H9 (cell line): ENCODE measurements at regions not wholly inside any gene's neighbourhood (a gene's known extent, or its start where the extent isn't known, plus 50 kb on each side); places are given as distances from the start of the nearest gene placed in this dataset.

Experiments used
- DNase-seq: peaks from one replicate; pipeline ENCODE4 v3.0.0-alpha.2; 2017
- H2AFZ ChIP-seq: one replicate; pipeline ENCODE4 v1.6.1; 2013; ENCODE audit warnings: mild to moderate bottlenecking, low read length, control low read depth, moderate library complexity
- H2AK5ac ChIP-seq: 2 replicates; pipeline ENCODE4 v1.6.1; 2013; ENCODE audit warnings: low read length, control low read depth, mixed read lengths; ENCODE audit not compliant: insufficient read length
- H2BK120ac ChIP-seq: one replicate; pipeline ENCODE4 v1.6.1; 2013; ENCODE audit warnings: low read depth, mild to moderate bottlenecking, low read length, control low read depth, inconsistent platforms; ENCODE audit not compliant: poor library complexity, severe bottlenecking
- H2BK12ac ChIP-seq: 2 replicates; pipeline ENCODE4 v1.6.1; 2013; ENCODE audit warnings: low read length, control low read depth, mixed read lengths, low read depth; ENCODE audit not compliant: insufficient read length
- H2BK15ac ChIP-seq: 2 replicates; pipeline ENCODE4 v1.6.1; 2013; ENCODE audit warnings: low read depth, low read length, control low read depth
- H2BK20ac ChIP-seq: one replicate; pipeline ENCODE4 v1.6.1; 2013; ENCODE audit warnings: low read depth, mild to moderate bottlenecking, low read length, control low read depth, inconsistent platforms; ENCODE audit not compliant: poor library complexity, severe bottlenecking
- H2BK5ac ChIP-seq: 2 replicates; pipeline ENCODE4 v1.6.1; 2013; ENCODE audit warnings: low read length, control low read depth, mixed read lengths; ENCODE audit not compliant: insufficient read length
- H3K14ac ChIP-seq: 2 replicates; pipeline ENCODE4 v1.6.1; 2013; ENCODE audit warnings: low read length, control low read depth; ENCODE audit not compliant: insufficient read depth
- H3K18ac ChIP-seq: 2 replicates; pipeline ENCODE4 v1.6.1; 2013; ENCODE audit warnings: low read depth, mild to moderate bottlenecking, mixed read lengths, low read length, control low read depth; ENCODE audit not compliant: insufficient read length
- H3K23ac ChIP-seq: 2 replicates; pipeline ENCODE4 v1.6.1; 2013; ENCODE audit warnings: low read length, control low read depth, mixed read lengths, low read depth; ENCODE audit not compliant: insufficient read length
- H3K23me2 ChIP-seq: 2 replicates; pipeline ENCODE4 v1.6.1; 2013; ENCODE audit warnings: low read depth, mild to moderate bottlenecking, mixed read lengths, low read length, control low read depth; ENCODE audit not compliant: insufficient read length, poor library complexity, severe bottlenecking
- H3K27ac ChIP-seq: 2 replicates; pipeline ENCODE4 v1.5.1; 2013; ENCODE audit warnings: low read length, control low read depth, mixed read lengths, low read depth; ENCODE audit not compliant: insufficient read length
- H3K27me3 ChIP-seq: 2 replicates; pipeline ENCODE4 v1.6.1; 2013; ENCODE audit warnings: low read length, control low read depth, inconsistent platforms; ENCODE audit not compliant: insufficient read depth
- H3K4ac ChIP-seq: 2 replicates; pipeline ENCODE4 v1.6.1; 2013; ENCODE audit warnings: low read depth, mild to moderate bottlenecking, control low read depth, inconsistent platforms, low read length, moderate library complexity
- H3K4me1 ChIP-seq: 2 replicates; pipeline ENCODE4 v1.6.1; 2013; ENCODE audit warnings: low read length, control low read depth, inconsistent platforms; ENCODE audit not compliant: insufficient read depth
- H3K4me2 ChIP-seq: 2 replicates; pipeline ENCODE4 v1.6.1; 2013; ENCODE audit warnings: low read length, control low read depth, mixed read lengths; ENCODE audit not compliant: insufficient read length, insufficient read depth
- H3K56ac ChIP-seq: 2 replicates; pipeline ENCODE4 v1.6.1; 2013; ENCODE audit warnings: low read depth, mild to moderate bottlenecking, mixed read lengths, low read length, control low read depth; ENCODE audit not compliant: insufficient read length
- H3K79me1 ChIP-seq: 2 replicates; pipeline ENCODE4 v1.6.1; 2013; ENCODE audit warnings: low read depth, mild to moderate bottlenecking, moderate library complexity, low read length, control low read depth, inconsistent platforms; ENCODE audit not compliant: insufficient read depth, poor library complexity, severe bottlenecking
- H3K79me2 ChIP-seq: 2 replicates; pipeline ENCODE4 v1.6.1; 2013; ENCODE audit warnings: low read length, control low read depth, inconsistent platforms; ENCODE audit not compliant: insufficient read depth
- H3K9ac ChIP-seq: 2 replicates; pipeline ENCODE4 v1.6.1; 2013; ENCODE audit warnings: low read length, control low read depth, mixed read lengths; ENCODE audit not compliant: insufficient read length; ENCODE audit errors: extremely low read depth
- H3K9me3 ChIP-seq: one replicate; pipeline ENCODE4 v1.6.1; 2013; ENCODE audit warnings: low read depth, low read length, inconsistent platforms; ENCODE audit not compliant: control insufficient read depth
- H3T11ph ChIP-seq: one replicate; pipeline ENCODE4 v1.6.1; 2013; ENCODE audit warnings: mild to moderate bottlenecking, low read length, control low read depth, inconsistent platforms
- H4K20me1 ChIP-seq: one replicate; pipeline ENCODE4 v1.6.1; 2013; ENCODE audit not compliant: control insufficient read depth, insufficient read length, insufficient read depth
- H4K5ac ChIP-seq: 2 replicates; pipeline ENCODE4 v1.6.1; 2013; ENCODE audit warnings: low read depth, mild to moderate bottlenecking, mixed read lengths, low read length, control low read depth; ENCODE audit not compliant: insufficient read length
- H4K8ac ChIP-seq: replicated peaks from 2 replicates; pipeline ENCODE4 v1.6.1; 2013; ENCODE audit warnings: low read length, control low read depth, mixed read lengths, low read depth; ENCODE audit not compliant: insufficient read length
- H4K91ac ChIP-seq: 2 replicates; pipeline ENCODE4 v1.6.1; 2013; ENCODE audit warnings: low read depth, mild to moderate bottlenecking, moderate library complexity, mixed read lengths, low read length, control low read depth; ENCODE audit not compliant: insufficient read length
- H3K27ac Mint-ChIP-seq, 3 experiments: 2 replicates in 2 of 3; 3 replicates in 1 of 3; pipeline ENCODE4 v1.8.0; 2020 to 2021; ENCODE audit warnings: mixed read lengths in 3 of 3, mild to moderate bottlenecking in 1 of 3, moderate library complexity in 1 of 3
- H3K27me3 Mint-ChIP-seq: 2 replicates; pipeline ENCODE4 v1.8.0; 2021; ENCODE audit warnings: low read depth, mild to moderate bottlenecking, moderate library complexity, mixed read lengths
- H3K36me3 Mint-ChIP-seq, 3 experiments: 2 replicates in 2 of 3; 3 replicates in 1 of 3; pipeline ENCODE4 v1.8.0; 2020 to 2021; ENCODE audit warnings: low read depth in 3 of 3, mixed read lengths in 3 of 3; ENCODE audit not compliant: insufficient read depth in 1 of 3
- H3K4me1 Mint-ChIP-seq, 2 experiments: 2 replicates each; pipeline ENCODE4 v1.8.0; 2020; ENCODE audit warnings: mixed read lengths in 2 of 2
- H3K4me3 Mint-ChIP-seq, 2 experiments: 2 replicates in 1 of 2; 3 replicates in 1 of 2; pipeline ENCODE4 v1.8.0; 2020 to 2021; ENCODE audit warnings: mild to moderate bottlenecking in 2 of 2, mixed read lengths in 2 of 2, moderate library complexity in 1 of 2
- H3K9me3 Mint-ChIP-seq, 2 experiments: 2 replicates in 1 of 2; 3 replicates in 1 of 2; pipeline ENCODE4 v1.8.0; 2020; ENCODE audit warnings: mild to moderate bottlenecking in 2 of 2, mixed read lengths in 2 of 2, moderate library complexity in 1 of 2
- WGBS: extraction: QIAGEN DNeasy Blood & Tissue Kit; methylation state at CpG from one replicate; pipeline ENCODE4 v1.1.7; 2013; ENCODE audit warnings: missing lambda C conversion rate, low lambda C conversion rate, mixed read lengths; ENCODE audit not compliant: insufficient read length; ENCODE audit errors: extremely low coverage; 5-methylcytosine and 5-hydroxymethylcytosine counted together
- TF ChIP-seq, protein P1 (sequence below): fragments of 200-600 bp; sonication (generic); conservative IDR thresholded peaks from 3 replicates; pipeline ENCODE4 v1.8.0; 2021; ENCODE audit warnings: antibody characterized with exemption, mild to moderate bottlenecking

DNA sequence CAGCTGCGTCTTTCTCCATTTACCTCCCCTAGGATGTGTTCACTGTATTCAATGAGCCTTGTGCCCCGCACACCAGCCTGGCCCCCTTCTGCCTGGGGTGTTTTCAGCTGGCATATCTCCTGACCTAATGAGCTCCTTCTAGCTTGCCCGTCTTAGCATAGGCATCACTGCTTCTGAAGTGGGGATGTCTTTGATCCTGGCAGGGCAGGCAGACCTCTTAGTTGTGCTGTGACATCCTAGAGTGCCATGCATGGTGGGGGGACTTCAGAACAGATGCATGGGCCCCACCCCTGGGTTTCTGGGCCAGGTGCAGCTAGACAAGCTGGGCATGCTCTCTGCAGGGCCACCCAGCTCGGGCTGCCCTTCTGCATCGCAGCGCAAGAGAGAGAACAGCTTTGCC is 172.7 kb downstream of the GADD45G start:
- H3K4me2 ChIP-seq: no peak overlapping the region
- no peaks in the 10 kb centered on the region for H3K4me1 ChIP-seq
- H3K56ac ChIP-seq: no peak overlapping the region
- no peak overlapping the region for H4K5ac ChIP-seq
- no peaks in the 10 kb centered on the region for H3K9me3 ChIP-seq
- no peaks in the 10 kb centered on the region for H4K20me1 ChIP-seq
- no peak overlapping the region for H4K8ac ChIP-seq
- H3K9ac ChIP-seq: no peak overlapping the region
- no peak overlapping the region for H2AK5ac ChIP-seq
- H2BK5ac ChIP-seq: no peak overlapping the region
- H3T11ph ChIP-seq: no peak overlapping the region
- Mint-ChIP-seq H3K27me3 (peaks cover 11% of the 10 kb centered on the region), H3K4me1 (peaks cover 0 to 11% of the 10 kb centered on the region in 2 experiments; a peak in 1 of 4 replicates), H3K27ac (no peak overlapping the region), H3K36me3 (no peaks in the 10 kb centered on the region), H3K4me3 (no peak overlapping the region), H3K9me3 (no peaks in the 10 kb centered on the region)
- H3K18ac ChIP-seq: no peak overlapping the region
- no peak overlapping the region for H2BK20ac ChIP-seq
- H3K14ac ChIP-seq: no peak overlapping the region
- no peak for DNase-seq
- H2AFZ ChIP-seq: no peak overlapping the region
- no peak overlapping the region for H2BK15ac ChIP-seq
- no peak overlapping the region for H4K91ac ChIP-seq
- WGBS: no CpG with 5 or more reads among the region's 6 CpGs
- no peak overlapping the region for H3K4ac ChIP-seq
- no peaks in the 10 kb centered on the region for H3K23me2 ChIP-seq
- TF ChIP-seq, protein P1, sequence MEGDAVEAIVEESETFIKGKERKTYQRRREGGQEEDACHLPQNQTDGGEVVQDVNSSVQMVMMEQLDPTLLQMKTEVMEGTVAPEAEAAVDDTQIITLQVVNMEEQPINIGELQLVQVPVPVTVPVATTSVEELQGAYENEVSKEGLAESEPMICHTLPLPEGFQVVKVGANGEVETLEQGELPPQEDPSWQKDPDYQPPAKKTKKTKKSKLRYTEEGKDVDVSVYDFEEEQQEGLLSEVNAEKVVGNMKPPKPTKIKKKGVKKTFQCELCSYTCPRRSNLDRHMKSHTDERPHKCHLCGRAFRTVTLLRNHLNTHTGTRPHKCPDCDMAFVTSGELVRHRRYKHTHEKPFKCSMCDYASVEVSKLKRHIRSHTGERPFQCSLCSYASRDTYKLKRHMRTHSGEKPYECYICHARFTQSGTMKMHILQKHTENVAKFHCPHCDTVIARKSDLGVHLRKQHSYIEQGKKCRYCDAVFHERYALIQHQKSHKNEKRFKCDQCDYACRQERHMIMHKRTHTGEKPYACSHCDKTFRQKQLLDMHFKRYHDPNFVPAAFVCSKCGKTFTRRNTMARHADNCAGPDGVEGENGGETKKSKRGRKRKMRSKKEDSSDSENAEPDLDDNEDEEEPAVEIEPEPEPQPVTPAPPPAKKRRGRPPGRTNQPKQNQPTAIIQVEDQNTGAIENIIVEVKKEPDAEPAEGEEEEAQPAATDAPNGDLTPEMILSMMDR: no peak
- no peak overlapping the region for H3K27ac ChIP-seq
- no peaks in the 10 kb centered on the region for H3K79me1 ChIP-seq
- H3K27me3 ChIP-seq: no peaks in the 10 kb centered on the region
- H3K23ac ChIP-seq: no peak overlapping the region
- no peak overlapping the region for H2BK120ac ChIP-seq
- no peaks in the 10 kb centered on the region for H3K79me2 ChIP-seq
- H2BK12ac ChIP-seq: no peak overlapping the region
